Stimulated activated CD4-positive, alpha-beta T cell treated with anti-CD3 and anti-CD28 coated beads, Interleukin-4, amount 100 ng/mL, for 4 hours (primary cell): ENCODE measurements at regions not wholly inside any gene's neighbourhood (a gene's known extent, or its start where the extent isn't known, plus 50 kb on each side); places are given as distances from the start of the nearest gene placed in this dataset.
"Not testable (repeated sequence)": the region's sequence is repeated elsewhere in the genome, so short reads cannot be mapped to it uniquely, and the experiment has no call there.

Experiments
- DNase-seq, 2 experiments: peaks; one replicate each; pipeline ENCODE4 v3.0.0-alpha.2; 2020

- no peak for DNase-seq
Measured at GRCh38 chr7:149599636-149600206, 102.1 kb upstream of the ZNF746 start.

- DNase-seq: no peak
Measured at GRCh38 chr7:149598721-149599308, 101.2 kb upstream of the ZNF746 start.

GRCh38 chr7:149597789-149598188, 100.2 kb upstream of the ZNF746 start:
- DNase-seq: not testable (repeated sequence)

- no peak for DNase-seq
Measured at GRCh38 chr7:149595541-149595940, 97.9 kb upstream of the ZNF746 start.

- no peak for DNase-seq
Measured at GRCh38 chr7:149595078-149595477, 97.5 kb upstream of the ZNF746 start.

GRCh38 chr7:149588930-149589329, 91.3 kb upstream of the ZNF746 start:
- no peak for DNase-seq

GRCh38 chr7:149586646-149587645, 89.3 kb upstream of the ZNF746 start:
- no peak for DNase-seq

GRCh38 chr7:149584530-149584929, 86.9 kb upstream of the ZNF746 start:
- no peak for DNase-seq

GRCh38 chr7:149584009-149584408, 86.4 kb upstream of the ZNF746 start:
- no peak for DNase-seq

GRCh38 chr7:149580328-149580727, 82.7 kb upstream of the ZNF746 start:
- no peak for DNase-seq

GRCh38 chr7:149579365-149579764, 81.8 kb upstream of the ZNF746 start:
- not testable (repeated sequence) for DNase-seq

GRCh38 chr7:149574428-149574827, 76.8 kb upstream of the ZNF746 start:
- not testable (repeated sequence) for DNase-seq

- no peak for DNase-seq
Measured at GRCh38 chr7:149573519-149573918, 75.9 kb upstream of the ZNF746 start.

GRCh38 chr7:149572920-149573319, 75.3 kb upstream of the ZNF746 start:
- not testable (repeated sequence) for DNase-seq

GRCh38 chr7:149570784-149571183, 73.2 kb upstream of the ZNF746 start:
- no peak for DNase-seq

GRCh38 chr7:149569726-149570422, 72.3 kb upstream of the ZNF746 start:
- no peak for DNase-seq

- no peak for DNase-seq
Measured at GRCh38 chr7:149569025-149569725, 71.6 kb upstream of the ZNF746 start.

- no peak for DNase-seq
Measured at GRCh38 chr7:149568218-149568617, 70.6 kb upstream of the ZNF746 start.

- DNase-seq: no peak
Measured at GRCh38 chr7:149566103-149566502, 68.5 kb upstream of the ZNF746 start.

- no peak for DNase-seq
Measured at GRCh38 chr7:149565096-149565382, 67.4 kb upstream of the ZNF746 start.

GRCh38 chr7:149564340-149565095, 66.9 kb upstream of the ZNF746 start:
- DNase-seq: no peak

GRCh38 chr7:149562602-149563001, 65.0 kb upstream of the ZNF746 start:
- DNase-seq: no peak
